HFFc6 (cell line): ENCODE measurements at regions not wholly inside any gene's neighbourhood (a gene's known extent, or its start where the extent isn't known, plus 50 kb on each side); places are given as distances from the start of the nearest gene placed in this dataset.

Experiments used
- DNase-seq: peaks from one replicate; pipeline ENCODE4 v3.0.0-alpha.2; 2018
- H3K27ac Mint-ChIP-seq: 2 replicates; pipeline ENCODE4 v1.8.0; 2020; ENCODE audit warnings: mild to moderate bottlenecking, mixed read lengths
- H3K27me3 Mint-ChIP-seq: 2 replicates; pipeline ENCODE4 v1.8.0; 2021; ENCODE audit warnings: mild to moderate bottlenecking, moderate library complexity, mixed read lengths; ENCODE audit not compliant: insufficient read depth
- H3K36me3 Mint-ChIP-seq: 2 replicates; pipeline ENCODE4 v1.8.0; 2021; ENCODE audit warnings: low read depth, mixed read lengths
- H3K4me1 Mint-ChIP-seq: 2 replicates; pipeline ENCODE4 v1.8.0; 2020; ENCODE audit warnings: low read depth, mixed read lengths
- H3K4me3 Mint-ChIP-seq: 2 replicates; pipeline ENCODE4 v1.8.0; 2020; ENCODE audit warnings: mild to moderate bottlenecking, moderate library complexity, mixed read lengths
- H3K9me3 Mint-ChIP-seq: 2 replicates; pipeline ENCODE4 v1.8.0; 2020; ENCODE audit warnings: mild to moderate bottlenecking, mixed read lengths
- CTCF ChIP-seq: fragments of 200-600 bp; sonication (generic); IDR thresholded peaks from 2 replicates; pipeline ENCODE4 v1.5.0; 2021; ENCODE audit warnings: antibody characterized with exemption, mild to moderate bottlenecking

GRCh38 chr13:112202966-112203365 lies 136.0 kb downstream of the SOX1 start:
- Mint-ChIP-seq H3K4me1 (no peaks in the 10 kb centered on the region), H3K27ac (no peak overlapping the region), H3K36me3 (no peaks in the 10 kb centered on the region), H3K27me3 (peaks cover 8% of the 10 kb centered on the region; the same call in 1 of the 2 replicates), H3K9me3 (peaks cover 14% of the 10 kb centered on the region), H3K4me3 (no peak overlapping the region)
- no peak for DNase-seq
- TF ChIP-seq CTCF = no peak

GRCh38 chr13:112203614-112204013 lies 136.7 kb downstream of the SOX1 start:
- no peaks in the 10 kb centered on the region for H3K4me1 Mint-ChIP-seq
- no peak overlapping the region for H3K4me3 Mint-ChIP-seq
- DNase-seq = no peak
- TF ChIP-seq CTCF = no peak
- peaks cover 9% of the 10 kb centered on the region for H3K27me3 Mint-ChIP-seq
- H3K9me3 Mint-ChIP-seq = peaks cover 20% of the 10 kb centered on the region
- peaks cover 5% of the 10 kb centered on the region; the same call in 1 of the 2 replicates for H3K36me3 Mint-ChIP-seq
- H3K27ac Mint-ChIP-seq = no peak overlapping the region

GRCh38 chr13:112204346-112205327 lies 137.7 kb downstream of the SOX1 start:
- Mint-ChIP-seq H3K27me3 (peaks cover 9% of the 10 kb centered on the region), H3K9me3 (peaks cover 20% of the 10 kb centered on the region), H3K4me3 (no peak overlapping the region), H3K4me1 (no peaks in the 10 kb centered on the region), H3K27ac (no peak overlapping the region), H3K36me3 (peaks cover 5% of the 10 kb centered on the region; the same call in 1 of the 2 replicates)
- TF ChIP-seq CTCF = no peak
- DNase-seq = no peak

GRCh38 chr13:112205990-112206389 lies 139.0 kb downstream of the SOX1 start:
- DNase-seq = no peak
- H3K4me1 Mint-ChIP-seq = no peaks in the 10 kb centered on the region
- H3K9me3 Mint-ChIP-seq = peaks cover 23% of the 10 kb centered on the region
- TF ChIP-seq CTCF = no peak
- H3K27me3 Mint-ChIP-seq = peaks cover 11% of the 10 kb centered on the region
- H3K4me3 Mint-ChIP-seq = no peak overlapping the region
- H3K36me3 Mint-ChIP-seq = peaks cover 5% of the 10 kb centered on the region; the same call in 1 of the 2 replicates
- H3K27ac Mint-ChIP-seq = no peak overlapping the region

GRCh38 chr13:112207129-112207528 lies 140.2 kb downstream of the SOX1 start:
- TF ChIP-seq CTCF = no peak
- no peaks in the 10 kb centered on the region for H3K4me1 Mint-ChIP-seq
- H3K27ac Mint-ChIP-seq = no peak overlapping the region
- peaks cover 11% of the 10 kb centered on the region for H3K27me3 Mint-ChIP-seq
- no peak for DNase-seq
- H3K4me3 Mint-ChIP-seq = no peak overlapping the region
- H3K36me3 Mint-ChIP-seq = peaks cover 5% of the 10 kb centered on the region; the same call in 1 of the 2 replicates
- H3K9me3 Mint-ChIP-seq = peaks cover 31% of the 10 kb centered on the region
